ENCODE measurements at regions not wholly inside any gene's neighbourhood (a gene's known extent, or its start where the extent isn't known, plus 50 kb on each side); places are given as distances from the start of the nearest gene placed in this dataset.

DNA sequence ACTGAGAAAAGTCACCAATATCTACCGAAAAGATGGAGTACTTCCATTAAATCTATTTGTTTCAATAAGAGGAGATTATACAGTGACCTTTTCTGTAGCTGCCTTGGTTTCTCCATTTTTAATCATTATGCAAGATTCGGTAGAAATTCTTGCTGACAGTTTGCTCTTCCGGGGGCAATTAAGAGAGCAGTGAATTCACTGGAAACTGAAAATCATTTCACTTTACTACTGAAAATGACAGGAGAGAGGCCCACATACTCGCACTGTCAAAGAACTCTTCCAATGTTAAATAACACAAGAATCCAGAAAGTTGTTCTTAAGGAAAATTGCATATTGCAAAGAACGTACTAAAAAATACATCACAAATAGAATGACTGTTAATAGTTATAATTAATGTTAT lies 699.3 kb downstream of the CBLN2 start:
- ChIA-PET CTCF (interaction anchor here (0.7 kb wide), 1 partner anchor 67 kb away, joined by 3 read pairs; no protein-coding TSS in a partner anchor), POLR2A (interaction anchor here (0.7 to 1.1 kb wide), 2 partner anchors 14 to 769 kb away, joined by 3 to 4 read pairs; no protein-coding TSS in a partner anchor)
- intact Hi-C loops (cut with micrococcal nuclease), result no loop called here
- TF ChIP-seq, protein P1, sequence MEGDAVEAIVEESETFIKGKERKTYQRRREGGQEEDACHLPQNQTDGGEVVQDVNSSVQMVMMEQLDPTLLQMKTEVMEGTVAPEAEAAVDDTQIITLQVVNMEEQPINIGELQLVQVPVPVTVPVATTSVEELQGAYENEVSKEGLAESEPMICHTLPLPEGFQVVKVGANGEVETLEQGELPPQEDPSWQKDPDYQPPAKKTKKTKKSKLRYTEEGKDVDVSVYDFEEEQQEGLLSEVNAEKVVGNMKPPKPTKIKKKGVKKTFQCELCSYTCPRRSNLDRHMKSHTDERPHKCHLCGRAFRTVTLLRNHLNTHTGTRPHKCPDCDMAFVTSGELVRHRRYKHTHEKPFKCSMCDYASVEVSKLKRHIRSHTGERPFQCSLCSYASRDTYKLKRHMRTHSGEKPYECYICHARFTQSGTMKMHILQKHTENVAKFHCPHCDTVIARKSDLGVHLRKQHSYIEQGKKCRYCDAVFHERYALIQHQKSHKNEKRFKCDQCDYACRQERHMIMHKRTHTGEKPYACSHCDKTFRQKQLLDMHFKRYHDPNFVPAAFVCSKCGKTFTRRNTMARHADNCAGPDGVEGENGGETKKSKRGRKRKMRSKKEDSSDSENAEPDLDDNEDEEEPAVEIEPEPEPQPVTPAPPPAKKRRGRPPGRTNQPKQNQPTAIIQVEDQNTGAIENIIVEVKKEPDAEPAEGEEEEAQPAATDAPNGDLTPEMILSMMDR (IDR thresholded peaks at IDR 0.05; ENCODE audit: unreplicated experiment), result no peak
- Mint-ChIP-seq H3K4me3 (ENCODE audit: unreplicated experiment) (no peak overlapping the region), H3K27ac (ENCODE audit: low read depth, unreplicated experiment) (no peak overlapping the region), H3K9me3 (ENCODE audit: unreplicated experiment) (no peaks in the 10 kb centered on the region), H3K4me1 (ENCODE audit: insufficient read depth, unreplicated experiment) (no peaks in the 10 kb centered on the region), H3K27me3 (ENCODE audit: insufficient read depth, unreplicated experiment) (no peaks in the 10 kb centered on the region), H3K36me3 (ENCODE audit: insufficient read depth, unreplicated experiment) (no peaks in the 10 kb centered on the region)
- no TSS peak for BruUV-seq (replicated peaks)
- no peak for DNase-seq (ENCODE audit: unreplicated experiment)

DNA sequence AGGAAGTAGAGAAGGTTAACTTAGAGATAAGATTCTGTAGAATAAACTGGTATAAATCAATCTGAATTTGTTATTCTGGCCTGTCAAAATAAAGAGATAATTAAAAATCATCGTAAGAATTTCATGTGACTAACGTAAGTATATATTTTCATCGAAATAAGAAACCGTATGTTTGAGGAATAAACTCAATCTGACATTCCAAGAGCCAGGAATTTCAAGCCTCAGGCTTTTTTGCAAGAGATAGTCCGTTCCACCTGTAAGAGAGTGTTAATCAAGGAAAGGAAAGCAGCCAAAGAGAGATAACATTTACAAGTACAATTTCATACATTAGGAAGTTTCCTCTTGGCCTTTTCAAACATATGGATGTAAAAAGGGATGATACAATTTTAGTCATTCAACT lies 701.5 kb downstream of the CBLN2 start:
- TF ChIP-seq, protein P1 (IDR thresholded peaks at IDR 0.05; ENCODE audit: unreplicated experiment), result no peak
- H3K36me3 Mint-ChIP-seq (ENCODE audit: insufficient read depth, unreplicated experiment), result no peaks in the 10 kb centered on the region
- H3K27ac Mint-ChIP-seq (ENCODE audit: low read depth, unreplicated experiment), result no peak overlapping the region
- DNase-seq (ENCODE audit: unreplicated experiment), result no peak
- intact Hi-C loops (cut with micrococcal nuclease), result no loop called here
- no peaks in the 10 kb centered on the region for H3K27me3 Mint-ChIP-seq (ENCODE audit: insufficient read depth, unreplicated experiment)
- ChIA-PET CTCF (no interaction called here), POLR2A (no interaction called here)
- no peaks in the 10 kb centered on the region for H3K9me3 Mint-ChIP-seq (ENCODE audit: unreplicated experiment)
- H3K4me3 Mint-ChIP-seq (ENCODE audit: unreplicated experiment), result no peak overlapping the region
- no TSS peak for BruUV-seq (replicated peaks)
- no peaks in the 10 kb centered on the region for H3K4me1 Mint-ChIP-seq (ENCODE audit: insufficient read depth, unreplicated experiment)

- POLR2A ChIA-PET, result no interaction called here
- TF ChIP-seq, protein P1 (IDR thresholded peaks at IDR 0.05; ENCODE audit: unreplicated experiment), result no peak
- H3K27ac Mint-ChIP-seq (ENCODE audit: low read depth, unreplicated experiment), result no peak overlapping the region
- H3K27me3 Mint-ChIP-seq (ENCODE audit: insufficient read depth, unreplicated experiment), result no peaks in the 10 kb centered on the region
- no peaks in the 10 kb centered on the region for H3K4me1 Mint-ChIP-seq (ENCODE audit: insufficient read depth, unreplicated experiment)
- CTCF ChIA-PET, result no interaction called here
- BruUV-seq (replicated peaks), result no TSS peak
- no peaks in the 10 kb centered on the region for H3K9me3 Mint-ChIP-seq (ENCODE audit: unreplicated experiment)
- intact Hi-C loops (cut with micrococcal nuclease), result no loop called here
- no peaks in the 10 kb centered on the region for H3K36me3 Mint-ChIP-seq (ENCODE audit: insufficient read depth, unreplicated experiment)
- H3K4me3 Mint-ChIP-seq (ENCODE audit: unreplicated experiment), result no peak overlapping the region
- DNase-seq (ENCODE audit: unreplicated experiment), result no peak
These were observed 706.6 kb downstream of the CBLN2 start for GRCh38 chr18:71837547-71837946.

- DNase-seq (ENCODE audit: unreplicated experiment), result no peak
- no peak overlapping the region for H3K27ac Mint-ChIP-seq (ENCODE audit: low read depth, unreplicated experiment)
- ChIA-PET CTCF (no interaction called here), POLR2A (no interaction called here)
- no peaks in the 10 kb centered on the region for H3K36me3 Mint-ChIP-seq (ENCODE audit: insufficient read depth, unreplicated experiment)
- H3K9me3 Mint-ChIP-seq (ENCODE audit: unreplicated experiment), result no peaks in the 10 kb centered on the region
- TF ChIP-seq, protein P1 (IDR thresholded peaks at IDR 0.05; ENCODE audit: unreplicated experiment), result no peak
- BruUV-seq (replicated peaks), result no TSS peak
- no peaks in the 10 kb centered on the region for H3K27me3 Mint-ChIP-seq (ENCODE audit: insufficient read depth, unreplicated experiment)
- intact Hi-C loops (cut with micrococcal nuclease), result no loop called here
- no peaks in the 10 kb centered on the region for H3K4me1 Mint-ChIP-seq (ENCODE audit: insufficient read depth, unreplicated experiment)
- no peak overlapping the region for H3K4me3 Mint-ChIP-seq (ENCODE audit: unreplicated experiment)
These were observed 711.1 kb downstream of the CBLN2 start for GRCh38 chr18:71832946-71833617.

All from MCF 10A (cell line).